DMS153 treated with DMSO at 0.1 percent for 48 hours (cell line): ENCODE measurements at regions not wholly inside any gene's neighbourhood (a gene's known extent, or its start where the extent isn't known, plus 50 kb on each side); places are given as distances from the start of the nearest gene placed in this dataset.
A peak's percentile ranks its signal among the peaks of the same experiment; 100 is the strongest.

Experiments used
- DNase-seq: peaks from one replicate; lab custom pipeline; 2025; ENCODE audit not compliant: unreplicated experiment; lab: John Stamatoyannopoulos, UW

DNA sequence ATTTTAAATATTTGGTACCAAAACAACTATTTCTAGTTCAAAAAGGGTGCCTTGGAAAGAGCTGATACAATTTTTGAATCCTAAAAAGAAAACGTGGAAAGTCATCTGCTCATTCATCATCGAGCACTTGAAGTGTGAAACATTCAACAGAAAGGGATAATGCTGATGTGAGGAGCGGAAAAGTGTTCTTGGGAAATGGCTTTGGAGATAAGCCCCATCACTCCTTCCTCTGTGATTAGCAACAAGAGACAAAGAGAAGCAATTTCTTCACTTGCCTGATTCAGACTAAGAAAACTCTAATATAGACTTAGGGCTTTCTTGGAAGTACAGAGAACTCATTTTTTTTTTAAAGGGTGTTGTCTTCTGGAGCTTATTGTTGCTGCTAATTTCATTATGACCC lies 74.9 kb downstream of the C9orf152 start:
- DNase-seq: no peak

DNA sequence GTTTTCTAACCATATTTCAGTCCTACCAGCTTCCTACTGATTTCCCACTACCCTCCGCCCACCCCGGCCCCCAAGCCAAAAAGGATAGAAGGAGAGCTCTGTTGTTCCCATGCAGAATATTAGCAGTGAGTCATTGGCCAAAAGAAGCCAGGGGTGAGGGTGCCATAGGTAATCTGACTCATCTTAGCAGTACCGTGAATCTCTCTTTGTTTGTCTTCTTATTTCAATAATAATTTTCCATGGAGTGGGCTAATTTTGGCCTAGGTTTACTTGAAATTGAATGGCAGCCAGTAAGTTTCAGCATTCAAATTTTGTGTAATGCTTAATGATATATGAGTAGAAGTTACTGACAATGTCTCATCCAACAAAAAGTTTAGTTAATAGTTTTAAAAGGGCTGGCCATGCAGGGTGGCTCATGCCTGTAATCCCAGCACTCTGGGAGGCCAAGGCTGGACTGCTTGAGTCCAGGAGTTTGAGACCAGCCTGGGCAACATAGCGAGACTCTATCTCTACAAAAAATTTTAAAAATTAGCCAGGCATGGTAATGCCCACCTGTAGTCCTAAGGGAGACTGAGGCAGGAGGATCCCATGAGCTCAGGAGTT lies 74.2 kb downstream of the C9orf152 start:
- DNase-seq: no peak

DNA sequence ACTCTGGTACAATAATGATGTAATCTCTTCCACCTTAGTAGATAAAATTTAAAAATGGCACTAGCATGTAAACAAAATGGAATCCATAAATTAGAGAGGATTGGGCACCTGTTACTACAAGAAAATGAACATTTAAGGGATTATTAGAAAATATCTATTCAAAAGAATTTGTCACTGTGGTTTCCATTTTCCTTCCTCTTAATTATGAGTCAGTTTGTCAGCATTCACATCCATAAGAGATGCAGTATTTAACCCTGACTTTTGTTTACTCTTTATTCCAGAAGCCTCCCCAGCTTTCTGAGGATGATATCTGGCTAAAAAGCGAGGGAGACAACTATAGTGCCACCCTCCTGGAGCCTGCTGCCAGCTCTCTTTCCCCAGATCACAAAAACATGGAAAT lies 72.1 kb downstream of the C9orf152 start:
- no peak for DNase-seq

DNA sequence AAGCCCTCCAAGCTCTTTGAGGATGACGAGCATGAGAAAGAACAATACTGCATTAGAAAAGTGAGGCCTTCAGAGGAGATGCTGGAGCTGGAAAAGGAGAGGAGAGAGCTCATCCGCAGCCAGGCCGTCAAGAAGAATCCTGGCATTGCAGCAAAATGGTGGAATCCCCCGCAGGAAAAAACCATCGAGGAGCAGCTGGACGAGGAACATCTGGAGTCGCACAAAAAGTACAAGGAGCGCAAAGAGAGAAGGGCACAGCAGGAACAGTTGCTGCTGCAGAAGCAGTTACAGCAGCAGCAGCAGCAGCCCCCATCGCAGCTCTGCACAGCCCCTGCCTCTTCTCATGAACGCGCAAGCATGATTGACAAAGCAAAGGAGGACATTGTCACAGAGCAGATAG lies 71.2 kb downstream of the C9orf152 start:
- DNase-seq: no peak

DNA sequence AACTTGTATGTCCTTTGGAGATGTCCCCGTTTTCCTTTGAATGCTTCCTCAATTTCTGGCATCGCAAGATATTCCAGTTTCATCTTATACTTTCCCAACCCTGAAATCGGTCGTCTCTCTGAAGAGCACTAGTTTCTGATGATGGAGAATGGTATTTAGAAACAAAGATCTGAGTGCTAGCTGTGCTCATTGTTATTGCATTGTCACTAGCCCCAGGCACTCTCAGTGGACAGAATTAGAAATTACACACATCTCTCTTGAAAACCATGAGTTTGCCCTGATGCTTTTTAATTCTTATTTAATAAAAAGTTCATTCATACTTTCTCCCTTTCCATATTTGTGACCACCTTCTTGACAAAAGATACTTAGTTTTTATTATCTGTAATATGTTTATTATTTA lies 67.7 kb downstream of the C9orf152 start:
- no peak for DNase-seq

DNA sequence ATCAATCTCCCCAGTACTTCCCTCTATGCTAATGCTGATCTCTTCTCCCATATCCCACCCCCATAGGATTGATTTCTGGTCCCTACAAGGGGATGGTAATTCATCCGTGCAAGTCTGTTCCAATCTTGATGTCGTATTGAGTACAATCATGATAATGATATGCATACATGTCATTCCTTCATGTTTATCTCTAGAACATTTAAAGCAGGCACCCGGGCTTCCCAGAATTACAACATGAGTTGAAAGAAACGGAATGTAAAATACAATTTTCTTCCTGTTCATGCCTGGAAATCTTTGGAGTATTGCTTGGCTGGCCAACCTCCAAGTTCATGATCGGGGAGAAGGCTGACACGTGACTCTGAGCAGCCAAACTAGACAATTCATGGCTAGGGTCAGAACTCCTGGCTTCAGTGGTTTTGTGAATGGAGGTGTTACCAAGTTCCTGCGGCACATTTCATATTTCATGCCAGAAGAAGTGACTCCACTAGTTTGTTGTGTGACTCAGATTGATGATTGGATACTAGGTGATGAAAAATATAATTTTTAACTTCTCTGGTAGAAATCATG lies 66.6 kb downstream of the C9orf152 start:
- DNase-seq: no peak

DNA sequence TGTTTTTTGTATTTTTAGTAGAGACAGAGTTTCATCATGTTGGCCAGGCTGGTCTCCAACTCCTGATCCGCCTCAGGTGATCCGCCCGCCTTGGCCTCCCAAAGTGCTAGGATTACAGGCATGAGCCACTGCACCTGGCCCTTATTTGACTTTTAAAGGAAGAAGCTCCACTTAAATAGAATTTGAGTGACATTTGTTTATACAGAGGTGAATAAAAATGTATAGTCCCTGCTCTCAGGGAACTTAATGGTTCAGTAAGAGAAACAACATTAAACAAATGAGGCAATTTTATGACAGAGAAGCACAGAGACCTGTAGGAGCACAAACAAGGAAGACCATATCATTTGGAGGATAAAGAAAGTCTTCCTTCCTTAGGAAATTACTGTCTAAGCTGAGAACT lies 65.7 kb downstream of the C9orf152 start:
- peak; percentile 81 for DNase-seq

DNA sequence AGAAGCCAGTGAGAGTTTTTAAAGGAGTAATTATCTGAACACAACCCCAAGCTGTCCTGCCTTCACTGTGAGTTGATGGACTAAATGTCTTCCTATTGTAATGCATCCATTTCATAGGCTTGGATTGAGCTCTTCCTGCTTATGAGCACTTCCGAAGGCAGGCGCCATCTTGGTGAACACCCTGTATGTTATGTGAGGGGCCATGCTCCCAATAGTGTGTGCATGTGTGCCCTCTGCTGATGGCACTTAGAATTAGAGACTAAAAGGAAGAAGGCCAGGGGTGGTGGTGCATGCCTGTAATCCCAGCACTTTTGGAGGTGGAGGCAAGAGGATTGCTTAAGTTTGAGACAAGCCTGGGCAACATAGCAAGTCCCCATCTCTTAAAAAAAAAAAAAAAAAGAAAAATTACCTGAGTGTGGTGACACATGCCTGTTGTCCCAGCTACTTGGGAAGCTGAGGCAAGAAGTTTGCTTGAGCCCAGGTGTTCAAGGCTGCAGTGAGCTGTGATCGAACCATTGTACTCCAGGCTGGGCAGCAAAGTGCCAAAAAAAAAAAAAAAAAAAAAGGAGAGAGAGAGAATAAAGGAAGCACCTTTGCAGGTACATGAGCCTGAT lies 65.0 kb downstream of the C9orf152 start:
- peak; percentile 66 for DNase-seq

DNA sequence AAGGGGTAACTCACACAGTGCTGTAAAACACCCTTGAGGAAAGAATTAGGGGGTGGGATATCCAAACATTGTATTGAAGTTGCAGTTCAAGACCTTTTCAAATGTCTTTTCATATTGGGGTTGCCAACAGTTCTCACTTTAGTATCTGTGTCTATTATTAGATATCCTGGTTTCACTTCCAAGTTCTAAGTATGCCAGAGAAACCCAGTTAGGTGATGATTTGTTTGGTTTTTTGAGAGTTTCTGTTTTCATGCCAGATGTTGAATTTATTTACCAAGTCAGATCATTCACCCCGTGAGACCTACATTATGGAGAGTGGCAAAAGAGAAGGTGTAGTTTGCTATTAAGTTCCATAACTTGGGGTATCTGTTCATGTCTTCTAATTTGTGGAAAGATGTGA lies 64.5 kb downstream of the C9orf152 start:
- no peak for DNase-seq

DNA sequence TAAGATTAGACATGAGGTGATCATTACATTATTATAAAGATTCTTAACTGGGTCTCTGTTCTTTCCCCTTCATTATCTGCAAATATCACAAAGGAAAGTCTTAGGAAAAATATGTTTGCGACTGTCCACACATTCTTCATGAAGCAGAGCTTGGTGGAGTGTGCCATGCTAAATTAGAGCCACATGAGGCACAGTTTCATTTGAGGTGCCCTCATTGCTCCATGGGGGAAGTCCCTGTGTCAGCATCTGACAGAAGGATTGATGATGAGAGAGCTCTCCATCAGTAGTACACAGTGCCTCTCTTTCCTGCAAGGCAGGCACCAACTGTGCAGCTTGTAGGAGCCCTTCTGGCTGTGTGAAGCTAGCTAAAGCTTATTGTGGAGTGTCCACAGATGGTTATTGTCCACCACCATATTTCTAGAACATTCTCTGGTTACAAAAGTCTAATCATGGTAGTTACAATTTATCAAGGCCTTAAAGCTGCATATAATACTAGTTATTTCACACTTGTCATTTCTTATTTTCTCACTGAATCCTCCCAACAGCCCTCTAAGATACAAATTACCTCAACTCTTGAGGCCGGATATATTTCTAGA lies 63.9 kb downstream of the C9orf152 start:
- DNase-seq: peak; percentile 20

DNA sequence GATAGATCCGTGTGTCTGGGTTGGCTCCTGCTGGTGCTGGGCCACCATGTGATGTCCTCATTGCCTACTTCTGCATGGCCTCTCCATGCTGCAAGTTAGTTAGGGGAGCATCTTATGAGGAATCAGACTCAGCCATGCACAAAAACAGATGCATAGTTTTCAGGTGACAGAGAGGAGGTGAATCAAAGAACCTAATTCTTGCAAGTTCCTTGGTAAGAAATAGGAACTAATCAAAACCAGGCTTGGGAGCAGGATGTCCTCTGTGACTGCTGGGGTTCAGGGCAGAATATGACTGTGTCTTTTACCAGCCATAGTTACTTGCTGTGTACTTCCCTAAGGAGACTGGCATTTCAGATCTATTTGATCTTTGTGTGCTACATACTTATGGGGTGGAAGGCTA lies 61.6 kb downstream of the C9orf152 start:
- no peak for DNase-seq

DNA sequence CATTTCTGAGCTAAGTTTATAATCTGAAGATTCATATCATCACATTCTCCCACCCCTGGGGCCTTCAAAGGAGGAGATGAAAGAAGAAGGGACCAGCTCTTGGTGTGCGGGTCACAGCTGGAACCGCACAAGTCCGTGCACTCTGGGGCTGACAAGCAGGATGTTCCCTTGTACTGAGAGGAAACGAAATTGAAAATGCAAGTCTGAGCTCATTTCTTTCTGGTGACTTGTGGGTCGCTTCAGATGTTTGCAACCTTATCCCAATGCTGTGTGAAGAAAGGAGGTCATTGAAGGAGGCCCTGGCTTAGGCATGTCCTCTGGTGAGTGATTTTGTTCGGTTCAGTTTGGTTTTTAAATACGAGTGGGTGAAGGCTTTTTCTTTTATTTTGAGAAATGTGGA lies 59.6 kb downstream of the C9orf152 start:
- DNase-seq: no peak

DNA sequence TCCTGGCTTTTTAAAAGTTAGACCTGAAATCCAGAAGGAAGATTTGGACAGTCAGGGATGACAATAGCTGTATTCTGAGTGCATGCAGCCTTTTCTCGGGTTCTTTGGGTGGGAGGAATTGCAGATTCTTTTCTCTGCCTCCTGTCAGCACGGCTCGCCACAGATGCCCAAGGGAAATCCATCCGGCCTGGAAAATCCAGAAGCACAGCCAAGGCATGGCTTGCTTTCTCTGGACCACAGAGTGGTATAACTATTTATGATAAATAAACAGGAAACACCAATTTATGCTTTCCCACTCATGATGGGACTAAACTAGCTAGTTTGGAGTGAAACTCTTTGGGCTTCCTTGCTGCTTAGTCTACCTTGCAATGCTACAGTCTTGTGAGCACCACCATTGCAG lies 59.1 kb downstream of the C9orf152 start:
- DNase-seq: no peak
